Amniotic stem cell (primary cell): ENCODE measurements at regions not wholly inside any gene's neighbourhood (a gene's known extent, or its start where the extent isn't known, plus 50 kb on each side); places are given as distances from the start of the nearest gene placed in this dataset.

Source experiments
- DNase-seq: peaks from one replicate; lab custom pipeline; 2025; lab: John Stamatoyannopoulos, UW

GRCh38 chr9:88792502-88792901, 198.8 kb upstream of the S1PR3 start:
- DNase-seq, result no peak

GRCh38 chr9:88794100-88794499, 197.2 kb upstream of the S1PR3 start:
- no peak for DNase-seq

GRCh38 chr9:88796947-88797346, 194.3 kb upstream of the S1PR3 start:
- no peak for DNase-seq

- DNase-seq, result no peak
These were observed 192.8 kb upstream of the S1PR3 start for GRCh38 chr9:88798476-88798875.

GRCh38 chr9:88799541-88800328, 191.5 kb upstream of the S1PR3 start:
- no peak for DNase-seq

GRCh38 chr9:88800329-88800682, 191.0 kb upstream of the S1PR3 start:
- DNase-seq, result no peak

- no peak for DNase-seq
These were observed 190.0 kb upstream of the S1PR3 start for GRCh38 chr9:88801214-88801796.

GRCh38 chr9:88802533-88802932, 188.7 kb upstream of the S1PR3 start:
- no peak for DNase-seq

DNA sequence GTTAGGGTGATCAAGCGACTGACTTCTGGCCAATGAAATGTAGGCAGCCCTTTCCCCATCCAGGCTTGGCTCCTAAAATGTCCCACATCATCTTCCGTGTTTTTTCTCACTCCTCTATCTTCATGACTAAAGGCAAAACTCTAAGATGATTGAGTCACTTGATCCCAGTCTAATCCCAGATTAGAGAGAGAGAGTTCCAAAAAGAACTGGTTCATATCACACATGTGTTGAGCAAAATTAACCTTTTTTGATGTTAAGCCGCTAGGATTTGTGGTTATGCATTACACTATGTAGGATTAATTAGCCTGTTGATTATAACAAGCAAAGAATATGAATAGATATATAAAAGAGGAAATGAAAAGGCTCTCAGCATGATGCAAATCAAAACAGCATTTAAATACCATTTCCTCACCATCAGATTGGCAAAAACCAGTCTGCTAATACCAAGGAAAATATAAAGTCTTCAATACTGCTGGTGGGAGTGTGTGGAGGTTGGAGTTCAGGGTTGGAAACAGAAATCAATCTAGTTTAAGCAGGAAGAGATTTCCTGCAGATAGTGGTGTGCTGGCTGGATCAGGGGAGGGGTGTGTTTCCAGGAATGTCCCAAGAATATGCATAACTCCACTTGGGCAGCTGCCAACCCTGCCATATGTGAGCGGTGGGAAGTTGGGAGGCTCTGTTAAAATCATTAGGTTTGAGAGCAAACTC, 187.6 kb upstream of the S1PR3 start:
- DNase-seq, result no peak

GRCh38 chr9:88804254-88804596, 187.0 kb upstream of the S1PR3 start:
- no peak for DNase-seq

GRCh38 chr9:88805217-88805943, 185.9 kb upstream of the S1PR3 start:
- DNase-seq, result no peak

DNA sequence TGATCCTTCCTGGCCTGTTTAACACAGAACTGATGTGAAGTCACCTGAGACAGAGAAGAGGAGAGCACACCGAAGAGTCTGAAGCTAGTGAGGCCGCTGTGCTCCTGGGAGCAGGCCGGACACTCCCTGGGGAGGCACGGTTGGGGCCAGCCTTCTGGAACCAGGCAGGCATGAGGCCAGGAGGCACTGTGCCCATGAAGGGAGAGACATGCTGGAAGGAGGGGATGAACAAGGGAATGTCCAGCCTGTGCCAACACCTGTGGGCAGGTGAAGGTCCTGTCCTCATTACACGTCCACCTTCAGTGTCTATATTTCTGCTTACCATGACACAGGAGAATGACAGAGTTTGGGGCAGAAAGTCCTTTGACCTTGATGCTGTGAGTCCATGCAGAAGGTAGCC, 183.8 kb upstream of the S1PR3 start:
- DNase-seq, result no peak

- DNase-seq, result no peak
These were observed 183.1 kb upstream of the S1PR3 start for GRCh38 chr9:88808019-88808656.

DNA sequence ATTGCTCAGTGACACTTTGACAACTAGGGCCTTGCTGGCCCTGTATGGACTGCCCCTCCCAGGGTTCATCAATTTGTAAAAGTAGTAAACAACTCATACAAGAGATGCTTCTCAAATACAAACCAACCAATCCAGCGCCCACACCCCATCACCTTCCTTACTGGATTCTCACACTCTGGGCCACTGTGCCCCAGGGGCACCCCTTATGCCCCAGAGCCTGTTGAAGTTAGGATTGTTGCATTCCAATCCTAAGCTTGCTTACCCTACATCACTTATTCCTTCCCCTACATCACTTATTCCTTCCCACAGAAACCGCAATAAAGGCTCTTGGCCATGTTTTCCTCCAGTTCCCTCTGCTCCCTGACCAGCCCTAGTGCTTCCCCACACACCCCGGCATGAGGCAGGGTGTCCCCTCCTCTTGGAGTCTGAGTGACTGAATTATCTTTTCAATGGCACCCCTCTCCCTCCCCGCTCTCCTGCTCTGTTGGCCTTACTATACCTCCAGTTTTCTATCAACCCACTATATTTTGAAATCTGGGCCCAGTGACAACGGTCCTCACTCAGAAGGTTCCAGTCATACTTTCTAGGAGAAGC, 182.4 kb upstream of the S1PR3 start:
- no peak for DNase-seq

- no peak for DNase-seq
These were observed 181.7 kb upstream of the S1PR3 start for GRCh38 chr9:88809355-88810161.

- no peak for DNase-seq
These were observed 180.4 kb upstream of the S1PR3 start for GRCh38 chr9:88810826-88811225.

- DNase-seq, result no peak
These were observed 179.8 kb upstream of the S1PR3 start for GRCh38 chr9:88811511-88811910.

GRCh38 chr9:88812938-88813637, 178.2 kb upstream of the S1PR3 start:
- no peak for DNase-seq

DNA sequence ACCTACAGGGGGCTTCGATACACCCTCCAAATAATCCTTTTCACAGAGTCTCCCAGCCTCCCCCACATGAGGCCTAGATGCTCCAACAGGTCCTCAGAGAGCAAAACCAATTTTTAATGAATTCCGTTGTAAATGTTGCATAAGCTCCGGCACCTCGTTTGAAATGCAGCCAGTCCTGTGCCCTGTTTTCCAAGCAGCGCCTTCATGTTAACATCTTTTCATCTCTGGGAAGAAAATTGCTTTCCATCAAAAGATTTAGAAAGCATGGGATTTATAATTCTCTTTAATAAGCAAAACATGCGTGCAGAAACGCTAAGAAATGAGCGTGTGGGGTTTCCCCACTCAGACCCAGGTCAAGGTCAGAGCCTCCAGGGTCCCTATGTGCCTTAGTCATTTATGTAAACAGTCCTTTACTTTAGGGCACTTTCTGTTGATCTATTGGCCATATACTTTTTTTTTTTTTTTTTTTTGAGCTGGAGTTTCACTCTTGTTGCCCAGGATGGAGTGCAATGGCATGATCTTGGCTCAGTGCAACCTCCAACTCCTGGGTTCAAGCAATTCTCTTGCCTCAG, 177.5 kb upstream of the S1PR3 start:
- DNase-seq, result no peak

DNA sequence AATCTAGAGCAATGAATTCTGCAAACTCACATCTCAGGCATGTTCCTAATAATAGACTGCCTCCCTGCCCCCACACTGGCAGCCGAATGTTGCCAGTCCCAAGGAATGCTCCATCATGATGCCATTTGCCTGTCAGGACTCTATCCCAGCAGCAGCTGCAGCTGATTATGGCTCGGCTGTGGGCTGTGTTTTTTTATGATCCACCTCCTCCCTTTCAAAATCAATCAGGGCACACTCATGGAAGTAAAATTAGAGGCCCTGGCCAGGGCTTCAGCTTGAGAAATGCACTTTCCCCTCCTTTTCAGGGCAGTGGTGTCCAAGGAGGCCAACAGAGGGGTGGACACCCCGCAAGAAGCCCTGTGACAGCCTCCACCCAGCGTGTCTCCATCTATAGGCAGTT, 176.7 kb upstream of the S1PR3 start:
- peak; percentile 60 for DNase-seq
